K562 (cell line): ENCODE measurements at regions not wholly inside any gene's neighbourhood (a gene's known extent, or its start where the extent isn't known, plus 50 kb on each side); places are given as distances from the start of the nearest gene placed in this dataset.

Source experiments
- ATAC-seq: fragments of 200-7000 bp; cut with Tn5 transposase; 3 replicates; pipeline ENCODE4 v1.9.1; 2020; ENCODE audit warnings: moderate library complexity
- BruUV-seq: library from RNA; stranded (reverse); fragments of 400-500 nt; replicated peaks from 2 replicates; lab custom pipeline; 2021; lab: Mats Ljungman, UMichigan
- CTCF ChIA-PET: fragments of 300-600 bp; formaldehyde crosslinking; extraction: SDS; loops from one replicate; lab custom pipeline; 2021; ENCODE audit warnings: low intra/inter-chr PET ratio; lab: Yijun Ruan, JAX
- POLR2A ChIA-PET: fragments of 300-600, 350-650 bp; sonication (Branson Sonifier 250); formaldehyde crosslinking; extraction: SDS; loops from one replicate; lab custom pipeline; 2021; ENCODE audit warnings: antibody characterized with exemption, inconsistent platforms; lab: Yijun Ruan, JAX
- DNase-seq, 4 experiments: peaks; one replicate each; pipeline versions ENCODE4 v3.0.0 to v3.0.0-alpha.2; 2011 to 2018; ENCODE audit warnings: low spot score in 3 of 4, mixed read lengths in 3 of 4; ENCODE audit errors: extremely low read depth in 1 of 4
- FAIRE-seq: peaks from 2 replicates; lab custom pipeline; 2011; peaks lifted over from hg19 to GRCh38; lab: Jason Lieb, UNC
- H2AFZ ChIP-seq: 2 replicates; pipeline ENCODE4 v1.6.0; 2011; ENCODE audit warnings: low read depth, low read length, control low read depth, inconsistent platforms
- H3K27ac ChIP-seq: fragments of 200-600 bp; 3 replicates; pipeline ENCODE4 v1.8.0; 2011; ENCODE audit warnings: low read depth, mild to moderate bottlenecking, control low read depth, inconsistent platforms, low read length, moderate library complexity, mixed read lengths; ENCODE audit errors: extremely low read depth
- H3K27me3 ChIP-seq, 2 experiments: fragments of 300-600 bp in 1 of 2; 2 replicates in 1 of 2; 3 replicates in 1 of 2; pipeline versions ENCODE4 v1.6.0 to v1.8.0; 2011; ENCODE audit warnings: inconsistent platforms in 2 of 2, low read length in 2 of 2, mild to moderate bottlenecking in 1 of 2, mixed read lengths in 1 of 2, moderate library complexity in 1 of 2; ENCODE audit not compliant: control insufficient read depth in 2 of 2, insufficient read depth in 2 of 2
- H3K36me3 ChIP-seq: fragments of 300-600 bp; 3 replicates; pipeline ENCODE4 v1.8.0; 2011; ENCODE audit warnings: mild to moderate bottlenecking, low read length, inconsistent platforms; ENCODE audit not compliant: control insufficient read depth, insufficient read depth
- H3K4me1 ChIP-seq, 2 experiments: fragments of 200-600 bp in 1 of 2; replicated peaks in 1 of 2; 2 replicates in 1 of 2; 3 replicates in 1 of 2; pipeline versions ENCODE4 v1.5.1 to v1.8.0; 2011; ENCODE audit warnings: inconsistent platforms in 2 of 2, low read length in 2 of 2, mild to moderate bottlenecking in 1 of 2, mixed read lengths in 1 of 2, moderate library complexity in 1 of 2; ENCODE audit not compliant: control insufficient read depth in 2 of 2, insufficient read depth in 2 of 2
- H3K4me2 ChIP-seq: 2 replicates; pipeline ENCODE4 v1.6.1; 2011; ENCODE audit warnings: low read length, control low read depth, inconsistent platforms, mixed read lengths; ENCODE audit not compliant: insufficient read depth
- H3K4me3 ChIP-seq: fragments of 200-600 bp; sonication (generic), shearing (Covaris generic); 2 replicates; pipeline ENCODE4 v1.5.1; 2016; ENCODE audit warnings: control low read depth, inconsistent platforms
- H3K79me2 ChIP-seq: fragments of 200-600 bp; 3 replicates; pipeline ENCODE4 v1.8.0; 2011; ENCODE audit warnings: low read length, inconsistent platforms; ENCODE audit not compliant: control insufficient read depth, insufficient read depth
- H3K9ac ChIP-seq, 2 experiments: 2 replicates each; pipeline versions ENCODE4 v1.6.0 to v1.6.1; 2011; ENCODE audit warnings: low read depth in 2 of 2, low read length in 2 of 2, control low read depth in 1 of 2, inconsistent platforms in 1 of 2, mild to moderate bottlenecking in 1 of 2, mixed read lengths in 1 of 2; ENCODE audit not compliant: insufficient read depth in 1 of 2
- H3K9me1 ChIP-seq: one replicate; pipeline ENCODE4 v1.6.0; 2011; ENCODE audit warnings: inconsistent platforms, mild to moderate bottlenecking, low read length, moderate library complexity; ENCODE audit not compliant: control insufficient read depth, insufficient read depth
- H3K9me3 ChIP-seq: replicated peaks from 2 replicates; pipeline ENCODE4 v1.5.1; 2011; ENCODE audit warnings: low read depth, low read length, inconsistent platforms; ENCODE audit not compliant: control insufficient read depth, insufficient read depth
- H4K20me1 ChIP-seq: replicated peaks from 2 replicates; pipeline ENCODE4 v1.6.1; 2011; ENCODE audit warnings: low read length, inconsistent platforms, mixed read lengths; ENCODE audit not compliant: control insufficient read depth, insufficient read depth
- CBX8 ChIP-seq: fragments of 200-600 bp; sonication (generic); IDR thresholded peaks from 2 replicates; pipeline ENCODE4 v1.6.1; 2012; ENCODE audit warnings: borderline replicate concordance, mixed run types, low read depth, mild to moderate bottlenecking, moderate library complexity, mixed read lengths, low read length, control low read depth, inconsistent platforms; ENCODE audit not compliant: poor library complexity, severe bottlenecking; ENCODE audit errors: extremely low read depth
- CEBPZ ChIP-seq: fragments of 150-350 bp; IDR thresholded peaks from 2 replicates; pipeline ENCODE4 v1.6.1; 2014; ENCODE audit warnings: low read depth, mild to moderate bottlenecking, low read length, borderline replicate concordance
- CHD2 ChIP-seq: IDR thresholded peaks from 2 replicates; pipeline ENCODE4 v1.6.1; 2011; ENCODE audit warnings: low read depth, low read length
- XRCC3 ChIP-seq: fragments of 450-650 bp; IDR thresholded peaks from 2 replicates; pipeline ENCODE4 v1.6.1; 2017; ENCODE audit warnings: mild to moderate bottlenecking, moderate library complexity
- XRCC4 ChIP-seq: IDR thresholded peaks from one replicate; pipeline ENCODE4 v1.6.1; 2011; ENCODE audit not compliant: insufficient read depth, insufficient read length; ENCODE audit errors: extremely low read depth
- ZNF347 ChIP-seq: fragments of 450-650 bp; formaldehyde crosslinking; IDR thresholded peaks from 2 replicates; pipeline ENCODE4 v1.4.0; 2020; ENCODE audit warnings: low read depth, mild to moderate bottlenecking, moderate library complexity
- ZNF444 ChIP-seq: fragments of 250-450 bp; sonication (Bioruptor Pico); IDR thresholded peaks from 2 replicates; pipeline ENCODE4 v1.4.0; 2020; ENCODE audit warnings: mild to moderate bottlenecking, moderate library complexity
- WGBS: fragments of 100-300 bp; shearing (Covaris generic); methylation state at CpG from one replicate; pipeline ENCODE4 v1.1.6; 2016; ENCODE audit warnings: low coverage, mixed read lengths; ENCODE audit not compliant: insufficient coverage; ENCODE audit errors: missing lambda C conversion rate; 5-methylcytosine and 5-hydroxymethylcytosine counted together
- in situ Hi-C: fragments of 300-500 bp; cut with MboI; formaldehyde crosslinking; loops from 4 replicates; pipeline ENCODE4 v1.15.0; 2018; ENCODE audit warnings: inconsistent platforms, mixed read lengths
- intact Hi-C: fragments of 100-400 bp; cut with micrococcal nuclease; formaldehyde crosslinking; loops from 2 replicates; pipeline ENCODE4 v1.14.2; 2022
- TF ChIP-seq, protein P1 (sequence below), 2 experiments: fragments of 450-650 bp in 1 of 2; IDR thresholded peaks; 2 replicates each; pipeline ENCODE4 v1.6.1; 2011 to 2017; ENCODE audit warnings: low read depth in 2 of 2, antibody characterized with exemption in 1 of 2, borderline replicate concordance in 1 of 2, low read length in 1 of 2, mild to moderate bottlenecking in 1 of 2, mixed read lengths in 1 of 2; ENCODE audit not compliant: control insufficient read depth in 1 of 2

- TF ChIP-seq, protein P1, sequence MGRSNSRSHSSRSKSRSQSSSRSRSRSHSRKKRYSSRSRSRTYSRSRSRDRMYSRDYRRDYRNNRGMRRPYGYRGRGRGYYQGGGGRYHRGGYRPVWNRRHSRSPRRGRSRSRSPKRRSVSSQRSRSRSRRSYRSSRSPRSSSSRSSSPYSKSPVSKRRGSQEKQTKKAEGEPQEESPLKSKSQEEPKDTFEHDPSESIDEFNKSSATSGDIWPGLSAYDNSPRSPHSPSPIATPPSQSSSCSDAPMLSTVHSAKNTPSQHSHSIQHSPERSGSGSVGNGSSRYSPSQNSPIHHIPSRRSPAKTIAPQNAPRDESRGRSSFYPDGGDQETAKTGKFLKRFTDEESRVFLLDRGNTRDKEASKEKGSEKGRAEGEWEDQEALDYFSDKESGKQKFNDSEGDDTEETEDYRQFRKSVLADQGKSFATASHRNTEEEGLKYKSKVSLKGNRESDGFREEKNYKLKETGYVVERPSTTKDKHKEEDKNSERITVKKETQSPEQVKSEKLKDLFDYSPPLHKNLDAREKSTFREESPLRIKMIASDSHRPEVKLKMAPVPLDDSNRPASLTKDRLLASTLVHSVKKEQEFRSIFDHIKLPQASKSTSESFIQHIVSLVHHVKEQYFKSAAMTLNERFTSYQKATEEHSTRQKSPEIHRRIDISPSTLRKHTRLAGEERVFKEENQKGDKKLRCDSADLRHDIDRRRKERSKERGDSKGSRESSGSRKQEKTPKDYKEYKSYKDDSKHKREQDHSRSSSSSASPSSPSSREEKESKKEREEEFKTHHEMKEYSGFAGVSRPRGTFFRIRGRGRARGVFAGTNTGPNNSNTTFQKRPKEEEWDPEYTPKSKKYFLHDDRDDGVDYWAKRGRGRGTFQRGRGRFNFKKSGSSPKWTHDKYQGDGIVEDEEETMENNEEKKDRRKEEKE (IDR thresholded peaks at IDR 0.05; ENCODE audit: borderline replicate concordance in 1 of 2, control insufficient read depth in 1 of 2, low read depth in 2 of 2, low read length in 1 of 2), result no peak
These were observed 731.8 kb upstream of the RGMB start (continued) for GRCh38 chr5:98041661-98042060.

DNA sequence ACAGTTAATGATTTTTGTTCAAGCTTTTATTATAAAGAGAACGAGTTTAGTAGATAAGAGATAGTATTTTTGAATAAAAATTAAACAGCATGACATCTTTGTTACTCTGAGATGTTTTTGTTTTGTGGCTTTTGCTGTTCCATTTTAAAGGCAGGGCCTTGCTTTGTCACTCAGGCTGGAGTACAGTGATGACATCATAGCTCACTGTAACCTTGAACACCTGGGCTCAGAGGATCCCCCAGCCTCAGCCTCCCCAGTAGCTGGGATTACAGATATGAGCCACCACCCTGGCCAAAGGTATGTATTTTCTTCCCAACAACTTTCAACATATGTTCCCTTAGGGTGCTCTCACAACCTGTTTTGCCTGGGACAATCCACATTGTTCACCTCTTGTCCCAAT is 730.9 kb upstream of the RGMB start:
- TF ChIP-seq CBX8 (no peak), CEBPZ (no peak), XRCC3 (no peak), ZNF444 (CRISPR knock-in tag) (no peak), XRCC4 (no peak), ZNF347 (CRISPR knock-in tag) (no peak), CHD2 (no peak)
- TF ChIP-seq, all 486 proteins: peak for 0
- Histone ChIP-seq H3K27ac (no peak overlapping the region), H3K9ac (no peak overlapping the region), H3K27me3 (no peaks in the 10 kb centered on the region), H3K4me1 (no peaks in the 10 kb centered on the region), H3K79me2 (no peaks in the 10 kb centered on the region), H3K9me3 (0 out of 2 replicates have a peak, but pooled peaks cover 1% of the 10 kb centered on the region), H3K9me1 (no peaks in the 10 kb centered on the region), H3K4me3 (no peak overlapping the region), H3K4me2 (no peak overlapping the region), H2AFZ (no peak overlapping the region), H3K36me3 (no peaks in the 10 kb centered on the region), H4K20me1 (no peaks in the 10 kb centered on the region)
- 0% methylated on average over 1 of the region's 1 CpG for WGBS
- intact Hi-C loops (no loop called here), in situ Hi-C loops (no loop called here)
- no peak for FAIRE-seq
- no TSS peak for BruUV-seq
- no peak for DNase-seq
- CTCF ChIA-PET, result no interaction called here
- ATAC-seq, result no peak
- POLR2A ChIA-PET, result no interaction called here
